A673 (cell line): ENCODE measurements at regions not wholly inside any gene's neighbourhood (a gene's known extent, or its start where the extent isn't known, plus 50 kb on each side); places are given as distances from the start of the nearest gene placed in this dataset.

ENCODE experiments used
- BruUV-seq: library from RNA; stranded (reverse); fragments of 400-500 nt; replicated peaks from 2 replicates; lab custom pipeline; 2021; lab: Mats Ljungman, UMichigan
- CTCF ChIA-PET: fragments of 300-600 bp; sonication (Branson Sonifier 250); formaldehyde crosslinking; loops from one replicate; lab custom pipeline; 2022; ENCODE audit warnings: antibody characterized with exemption; lab: Charles Lee
- POLR2A ChIA-PET: fragments of 300-600 bp; sonication (Branson Sonifier 250); formaldehyde crosslinking; loops from one replicate; lab custom pipeline; 2022; ENCODE audit warnings: antibody characterized with exemption; ENCODE audit not compliant: low non-redundant PET; lab: Charles Lee
- DNase-seq: peaks from one replicate; pipeline ENCODE4 v3.0.0-alpha.2; 2015; ENCODE audit warnings: low spot score
- H3K27ac ChIP-seq: fragments of 200-600 bp; sonication (generic); 2 replicates; pipeline ENCODE4 v1.5.1; 2016; ENCODE audit warnings: mixed run types, low read depth, mild to moderate bottlenecking, mixed read lengths, antibody characterized with exemption, low read length; ENCODE audit not compliant: poor library complexity, severe bottlenecking
- H3K27me3 ChIP-seq: fragments of 200-600 bp; sonication (generic); replicated peaks from 2 replicates; pipeline ENCODE4 v1.6.1; 2017; ENCODE audit warnings: mixed run types, low read depth, mild to moderate bottlenecking, mixed read lengths, antibody characterized with exemption, low read length; ENCODE audit not compliant: insufficient read depth, poor library complexity
- H3K36me3 ChIP-seq: fragments of 200-600 bp; sonication (generic); 2 replicates; pipeline ENCODE4 v1.6.1; 2016; ENCODE audit warnings: mixed run types, mild to moderate bottlenecking, mixed read lengths, antibody characterized with exemption, low read length; ENCODE audit not compliant: insufficient read depth, poor library complexity, severe bottlenecking
- H3K4me1 ChIP-seq: fragments of 200-600 bp; sonication (generic); 2 replicates; pipeline ENCODE4 v1.6.1; 2017; ENCODE audit warnings: mixed run types, mild to moderate bottlenecking, mixed read lengths, antibody characterized with exemption, low read length; ENCODE audit not compliant: insufficient read depth, poor library complexity, severe bottlenecking
- H3K4me3 ChIP-seq: fragments of 200-600 bp; sonication (generic); 2 replicates; pipeline ENCODE4 v1.5.1; 2016; ENCODE audit warnings: low read depth, mixed run types, mild to moderate bottlenecking, mixed read lengths, low read length; ENCODE audit not compliant: poor library complexity, severe bottlenecking
- H3K9me3 ChIP-seq: fragments of 200-600 bp; sonication (generic); 2 replicates; pipeline ENCODE4 v1.6.1; 2016; ENCODE audit warnings: mixed run types, low read depth, mild to moderate bottlenecking, mixed read lengths, antibody characterized with exemption, low read length; ENCODE audit not compliant: poor library complexity, severe bottlenecking
- CTCF ChIP-seq: fragments of 300-800, 200-600 bp; sonication (generic); conservative IDR thresholded peaks from 2 replicates; pipeline ENCODE4 v1.5.1; 2017; ENCODE audit warnings: low read depth, mild to moderate bottlenecking, antibody characterized with exemption, low read length, moderate library complexity, mixed read lengths
- EZH2 ChIP-seq: fragments of 200-600 bp; sonication (generic); IDR thresholded peaks from 2 replicates; pipeline ENCODE4 v1.6.1; 2017; ENCODE audit warnings: borderline replicate concordance, low read depth, mild to moderate bottlenecking, mixed read lengths, antibody characterized with exemption, low read length; ENCODE audit not compliant: poor library complexity, severe bottlenecking
- intact Hi-C: fragments of 100-400 bp; cut with micrococcal nuclease; formaldehyde crosslinking; loops from one replicate; pipeline ENCODE4 v1.10.0; 2022; ENCODE audit not compliant: unreplicated experiment

- intact Hi-C loops: no loop called here
- TF ChIP-seq EZH2 (no peak), CTCF (no peak)
- ChIA-PET POLR2A (no interaction called here), CTCF (no interaction called here)
- H3K27me3 ChIP-seq: no peaks in the 10 kb centered on the region
- H3K4me3 ChIP-seq: no peak overlapping the region
- H3K4me1 ChIP-seq: no peaks in the 10 kb centered on the region
- DNase-seq: no peak
- no peaks in the 10 kb centered on the region for H3K9me3 ChIP-seq
- no peak overlapping the region for H3K27ac ChIP-seq
- no TSS peak for BruUV-seq
- no peaks in the 10 kb centered on the region for H3K36me3 ChIP-seq
Measured at GRCh38 chr10:111934931-111935330, 248.6 kb downstream of the GPAM start.

- DNase-seq: no peak
- H3K36me3 ChIP-seq: no peaks in the 10 kb centered on the region
- H3K4me1 ChIP-seq: no peaks in the 10 kb centered on the region
- no peaks in the 10 kb centered on the region for H3K9me3 ChIP-seq
- no peak for TF ChIP-seq CTCF
- no peak for TF ChIP-seq EZH2
- H3K4me3 ChIP-seq: no peak overlapping the region
- H3K27ac ChIP-seq: no peak overlapping the region
- no TSS peak for BruUV-seq
- intact Hi-C loops: no loop called here
- peaks cover 11% of the 10 kb centered on the region for H3K27me3 ChIP-seq
- CTCF ChIA-PET: no interaction called here
- POLR2A ChIA-PET: no interaction called here
Measured at GRCh38 chr10:111936143-111936542, 247.4 kb downstream of the GPAM start.

- POLR2A ChIA-PET: no interaction called here
- intact Hi-C loops: no loop called here
- CTCF ChIA-PET: no interaction called here
- Histone ChIP-seq H3K4me3 (no peak overlapping the region), H3K36me3 (no peaks in the 10 kb centered on the region), H3K27me3 (peaks cover 13% of the 10 kb centered on the region), H3K4me1 (no peaks in the 10 kb centered on the region), H3K27ac (no peak overlapping the region), H3K9me3 (no peaks in the 10 kb centered on the region)
- TF ChIP-seq EZH2 (no peak), CTCF (no peak)
- DNase-seq: no peak
- BruUV-seq: no TSS peak
Measured at GRCh38 chr10:111944331-111944730, 239.2 kb downstream of the GPAM start.
